ENCODE measurements at regions not wholly inside any gene's neighbourhood (a gene's known extent, or its start where the extent isn't known, plus 50 kb on each side); places are given as distances from the start of the nearest gene placed in this dataset.

DNA sequence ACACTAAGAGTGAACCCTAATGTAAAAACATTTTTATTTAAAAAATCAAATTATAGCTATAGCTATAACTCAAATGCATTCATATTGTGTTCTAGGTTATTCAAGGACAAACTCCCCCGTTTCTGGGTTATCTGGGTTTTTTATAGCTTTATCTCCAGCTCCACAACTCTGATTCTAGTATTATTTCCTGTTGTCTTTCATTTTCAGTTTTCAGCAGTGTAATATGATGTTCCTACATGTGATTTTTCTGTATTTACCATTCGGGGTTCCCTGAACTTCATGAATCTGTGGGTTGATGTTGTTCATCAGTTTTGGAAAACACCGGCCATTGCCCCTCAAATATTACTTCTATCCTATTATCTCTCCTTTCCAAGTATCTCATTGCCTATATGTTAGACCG lies 221.9 kb upstream of the FOXN3 start:
- peak overlapping the region; percentile 98 for H3K27ac Mint-ChIP-seq
- peaks cover 14% of the 10 kb centered on the region for H3K9me3 Mint-ChIP-seq
- no peaks in the 10 kb centered on the region for H3K27me3 Mint-ChIP-seq
- no peak for DNase-seq
- H3K36me3 Mint-ChIP-seq = peaks cover 45% of the 10 kb centered on the region
- H3K4me1 Mint-ChIP-seq = peaks cover 59% of the 10 kb centered on the region
- H3K4me3 Mint-ChIP-seq = peak overlapping the region; percentile 13

DNA sequence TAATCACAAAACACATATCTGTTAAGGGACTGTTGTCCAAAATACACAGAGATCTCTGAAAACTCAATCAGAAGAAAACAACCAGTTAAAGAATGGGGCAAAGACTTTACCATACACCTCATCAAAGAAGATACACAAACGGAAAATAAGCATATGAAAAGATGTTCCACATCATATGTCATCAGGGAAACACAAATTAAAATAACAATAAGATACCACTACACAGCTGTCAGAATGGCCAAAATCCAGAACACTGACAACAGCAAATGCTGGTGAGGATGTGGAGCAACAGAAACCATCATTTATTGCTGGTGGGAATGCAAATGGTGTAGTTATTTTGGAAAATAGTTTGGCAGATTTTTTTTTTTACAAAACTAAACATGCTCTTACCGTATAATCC lies 220.5 kb upstream of the FOXN3 start:
- H3K9me3 Mint-ChIP-seq = peaks cover 16% of the 10 kb centered on the region
- no peaks in the 10 kb centered on the region for H3K27me3 Mint-ChIP-seq
- no peak for DNase-seq
- no peak overlapping the region for H3K4me3 Mint-ChIP-seq
- peaks cover 41% of the 10 kb centered on the region for H3K36me3 Mint-ChIP-seq
- no peak overlapping the region for H3K27ac Mint-ChIP-seq
- peaks cover 58% of the 10 kb centered on the region for H3K4me1 Mint-ChIP-seq

GRCh38 chr14:89635615-89636014 lies 218.6 kb upstream of the FOXN3 start:
- no peaks in the 10 kb centered on the region for H3K27me3 Mint-ChIP-seq
- no peak for DNase-seq
- H3K36me3 Mint-ChIP-seq = peaks cover 38% of the 10 kb centered on the region
- H3K9me3 Mint-ChIP-seq = peaks cover 17% of the 10 kb centered on the region
- peaks cover 52% of the 10 kb centered on the region for H3K4me1 Mint-ChIP-seq
- no peak overlapping the region for H3K27ac Mint-ChIP-seq
- H3K4me3 Mint-ChIP-seq = no peak overlapping the region

DNA sequence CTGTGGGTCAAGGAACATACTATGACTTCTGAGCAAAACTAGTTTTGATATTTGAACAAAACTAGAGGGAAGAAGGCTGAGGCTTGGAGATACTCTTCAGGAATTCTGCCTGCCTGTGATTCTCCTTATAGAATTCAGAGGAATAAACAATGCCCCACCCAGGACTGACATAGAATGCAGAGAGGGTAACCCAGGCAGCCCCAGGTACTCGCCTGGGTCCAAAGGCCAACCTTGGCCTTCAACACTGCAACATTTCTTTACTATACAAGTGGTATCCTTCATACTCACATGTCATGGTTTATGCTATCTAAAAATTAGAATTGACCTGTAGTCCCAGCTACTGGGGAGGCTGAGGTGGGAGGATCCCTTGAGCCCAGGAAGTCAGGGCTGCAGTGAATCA lies 217.0 kb upstream of the FOXN3 start:
- H3K4me1 Mint-ChIP-seq = peaks cover 51% of the 10 kb centered on the region
- H3K27me3 Mint-ChIP-seq = no peaks in the 10 kb centered on the region
- H3K27ac Mint-ChIP-seq = no peak overlapping the region
- DNase-seq = no peak
- peaks cover 13% of the 10 kb centered on the region for H3K9me3 Mint-ChIP-seq
- no peak overlapping the region for H3K4me3 Mint-ChIP-seq
- peaks cover 36% of the 10 kb centered on the region for H3K36me3 Mint-ChIP-seq

- H3K27ac Mint-ChIP-seq = peak overlapping the region; percentile 85
- peaks cover 63% of the 10 kb centered on the region for H3K4me1 Mint-ChIP-seq
- DNase-seq = no peak
- no peaks in the 10 kb centered on the region for H3K27me3 Mint-ChIP-seq
- peaks cover 47% of the 10 kb centered on the region for H3K36me3 Mint-ChIP-seq
- H3K4me3 Mint-ChIP-seq = no peak overlapping the region
- H3K9me3 Mint-ChIP-seq = peaks cover 35% of the 10 kb centered on the region
Observed at GRCh38 chr14:89630101-89630829, 213.2 kb upstream of the FOXN3 start.

DNA sequence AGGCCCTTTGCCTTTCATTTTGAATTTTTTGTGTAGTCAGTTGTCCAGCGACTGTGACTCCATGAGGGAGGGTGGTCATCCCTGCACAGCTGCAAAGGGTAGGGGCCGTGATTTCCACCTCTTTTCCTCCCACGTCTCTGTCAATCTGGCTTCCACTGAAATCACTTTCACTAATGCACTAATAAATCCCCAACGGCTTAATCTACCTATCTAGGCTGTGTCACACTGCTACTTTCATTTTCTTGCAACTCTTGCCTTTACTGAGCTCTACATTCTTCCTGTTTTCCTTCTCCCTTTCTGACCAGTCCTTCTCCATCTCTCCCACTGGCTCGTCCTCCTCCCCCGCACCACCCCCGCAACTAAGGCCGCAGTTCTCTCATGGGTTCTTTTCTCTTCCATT lies 212.3 kb upstream of the FOXN3 start:
- no peak for DNase-seq
- peaks cover 49% of the 10 kb centered on the region for H3K36me3 Mint-ChIP-seq
- peak overlapping the region; percentile 72 for H3K27ac Mint-ChIP-seq
- peaks cover 39% of the 10 kb centered on the region for H3K9me3 Mint-ChIP-seq
- no peak overlapping the region for H3K4me3 Mint-ChIP-seq
- H3K27me3 Mint-ChIP-seq = no peaks in the 10 kb centered on the region
- peaks cover 65% of the 10 kb centered on the region for H3K4me1 Mint-ChIP-seq

GRCh38 chr14:89628521-89628920 lies 211.5 kb upstream of the FOXN3 start:
- H3K4me1 Mint-ChIP-seq = peaks cover 68% of the 10 kb centered on the region
- H3K36me3 Mint-ChIP-seq = peaks cover 48% of the 10 kb centered on the region
- H3K9me3 Mint-ChIP-seq = peaks cover 39% of the 10 kb centered on the region

GRCh38 chr14:89626233-89626806 lies 209.3 kb upstream of the FOXN3 start:
- no peak overlapping the region for H3K4me3 Mint-ChIP-seq
- H3K27ac Mint-ChIP-seq = peak overlapping the region; percentile 83
- H3K9me3 Mint-ChIP-seq = peaks cover 35% of the 10 kb centered on the region
- no peak for DNase-seq
- H3K36me3 Mint-ChIP-seq = peaks cover 41% of the 10 kb centered on the region
- H3K27me3 Mint-ChIP-seq = no peaks in the 10 kb centered on the region
- peaks cover 70% of the 10 kb centered on the region for H3K4me1 Mint-ChIP-seq

More at GRCh38 chr14:89628521-89628920, 211.5 kb upstream of the FOXN3 start:
- Mint-ChIP-seq H3K27ac (no peak overlapping the region), H3K27me3 (no peaks in the 10 kb centered on the region), H3K4me3 (no peak overlapping the region)
- no peak for DNase-seq

DNA sequence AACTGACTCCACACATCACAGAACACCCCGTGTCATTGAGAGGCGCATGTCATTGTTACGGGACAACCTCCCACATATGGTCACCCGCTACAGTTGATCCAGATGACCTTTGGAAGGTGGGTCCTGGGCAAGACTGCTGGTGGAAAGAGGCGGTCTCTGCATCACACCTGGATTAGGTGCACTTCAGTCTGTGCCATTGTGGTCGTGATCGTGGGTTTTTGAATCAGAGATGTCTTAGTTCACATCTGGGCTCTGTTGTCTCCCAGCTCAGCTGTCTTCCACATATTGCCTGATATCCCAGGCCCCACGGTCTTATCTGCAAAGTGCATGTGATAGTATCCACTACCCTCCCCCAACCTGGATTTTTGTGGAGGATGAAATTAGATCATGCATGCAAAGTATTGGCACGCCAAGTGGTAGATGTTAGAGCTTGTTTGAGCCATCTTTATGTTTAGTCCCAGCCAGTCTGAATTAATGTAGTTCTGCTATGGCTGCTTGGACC lies 208.7 kb upstream of the FOXN3 start:
- no peak for DNase-seq
- H3K27me3 Mint-ChIP-seq = no peaks in the 10 kb centered on the region
- no peak overlapping the region for H3K4me3 Mint-ChIP-seq
- peaks cover 34% of the 10 kb centered on the region for H3K9me3 Mint-ChIP-seq
- H3K4me1 Mint-ChIP-seq = peaks cover 70% of the 10 kb centered on the region
- H3K27ac Mint-ChIP-seq = peak overlapping the region; percentile 83
- H3K36me3 Mint-ChIP-seq = peaks cover 36% of the 10 kb centered on the region

- H3K27me3 Mint-ChIP-seq = no peaks in the 10 kb centered on the region
- H3K4me1 Mint-ChIP-seq = peaks cover 70% of the 10 kb centered on the region
- DNase-seq = no peak
- H3K4me3 Mint-ChIP-seq = no peak overlapping the region
- H3K27ac Mint-ChIP-seq = no peak overlapping the region
- peaks cover 32% of the 10 kb centered on the region for H3K9me3 Mint-ChIP-seq
- H3K36me3 Mint-ChIP-seq = peaks cover 31% of the 10 kb centered on the region
Observed at GRCh38 chr14:89625244-89625713, 208.2 kb upstream of the FOXN3 start.

DNA sequence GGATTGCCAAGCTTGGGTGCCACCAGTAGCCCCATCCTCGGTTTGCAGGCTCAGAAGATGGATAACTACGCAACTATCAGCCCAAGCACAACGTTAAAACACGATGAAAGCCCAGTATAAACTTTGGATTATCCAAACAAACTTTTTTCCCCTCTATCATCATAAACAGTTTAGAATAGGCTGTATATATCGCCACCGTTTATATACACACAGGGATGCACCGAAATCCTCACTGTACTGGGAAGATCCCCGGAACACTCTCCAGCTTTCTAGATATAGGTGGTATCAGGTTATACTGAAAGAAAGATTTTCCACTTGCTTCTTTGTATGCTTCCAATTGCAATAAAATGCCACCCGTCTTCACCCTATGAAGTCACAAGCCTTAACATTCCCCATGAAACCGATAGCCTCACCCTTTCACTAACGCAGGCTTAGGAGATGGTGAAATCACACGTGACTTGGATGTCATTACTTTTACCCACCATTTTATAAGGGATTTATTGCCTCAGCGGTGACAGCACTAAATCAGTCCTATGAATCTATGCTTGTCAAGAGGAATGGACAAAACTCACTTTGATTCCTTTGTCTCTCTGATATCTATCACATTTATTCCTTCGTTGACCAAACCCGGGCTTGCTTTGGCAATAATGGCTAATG lies 207.6 kb upstream of the FOXN3 start:
- Mint-ChIP-seq H3K4me3 (no peak overlapping the region), H3K27ac (no peak overlapping the region), H3K27me3 (no peaks in the 10 kb centered on the region), H3K36me3 (peaks cover 28% of the 10 kb centered on the region), H3K4me1 (peaks cover 69% of the 10 kb centered on the region), H3K9me3 (peaks cover 31% of the 10 kb centered on the region)
- DNase-seq = no peak

GRCh38 chr14:89621791-89622638 lies 205.0 kb upstream of the FOXN3 start:
- no peaks in the 10 kb centered on the region for H3K27me3 Mint-ChIP-seq
- H3K4me3 Mint-ChIP-seq = peak overlapping the region; percentile 82

GRCh38 chr14:89621009-89621421 lies 204.0 kb upstream of the FOXN3 start:
- Mint-ChIP-seq H3K27me3 (no peaks in the 10 kb centered on the region), H3K4me3 (peak overlapping the region; percentile 82), H3K4me1 (peaks cover 54% of the 10 kb centered on the region), H3K9me3 (peaks cover 10% of the 10 kb centered on the region), H3K36me3 (peaks cover 10% of the 10 kb centered on the region), H3K27ac (peak overlapping the region; percentile 91)
- peak; percentile 64 for DNase-seq

More at GRCh38 chr14:89621791-89622638, 205.0 kb upstream of the FOXN3 start:
- Mint-ChIP-seq H3K9me3 (peaks cover 20% of the 10 kb centered on the region), H3K27ac (peak overlapping the region; percentile 91), H3K4me1 (peaks cover 52% of the 10 kb centered on the region), H3K36me3 (peaks cover 15% of the 10 kb centered on the region)
- no peak for DNase-seq

DNA sequence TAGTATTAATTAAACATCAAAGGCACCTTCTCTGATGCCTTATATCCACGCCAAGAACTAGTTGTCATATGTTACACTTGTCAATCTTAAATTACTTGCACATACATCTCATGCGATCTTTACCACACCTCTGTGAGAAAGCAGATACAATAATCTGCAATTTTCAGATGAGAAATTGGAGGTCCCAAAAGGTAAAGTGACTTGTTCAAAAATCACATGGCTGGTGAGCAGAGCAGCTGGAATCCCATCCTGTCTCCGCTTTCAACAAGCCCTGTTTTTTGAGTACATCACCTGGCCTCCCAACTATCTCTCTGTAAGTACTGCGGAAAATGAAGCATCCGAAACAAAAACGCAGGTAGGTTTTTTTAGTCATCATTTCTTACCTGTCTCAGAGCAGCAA lies 203.4 kb upstream of the FOXN3 start:
- H3K27ac Mint-ChIP-seq = peak overlapping the region; percentile 91
- H3K27me3 Mint-ChIP-seq = no peaks in the 10 kb centered on the region
- peaks cover 55% of the 10 kb centered on the region for H3K4me1 Mint-ChIP-seq
- peaks cover 5% of the 10 kb centered on the region for H3K9me3 Mint-ChIP-seq
- H3K36me3 Mint-ChIP-seq = peaks cover 9% of the 10 kb centered on the region
- peak overlapping the region; percentile 82 for H3K4me3 Mint-ChIP-seq
- no peak for DNase-seq
